Keratinocyte (primary cell): ENCODE measurements at regions not wholly inside any gene's neighbourhood (a gene's known extent, or its start where the extent isn't known, plus 50 kb on each side); places are given as distances from the start of the nearest gene placed in this dataset.

Experiments
- DNase-seq: peaks from one replicate; pipeline ENCODE4 v3.0.0-alpha.2; 2011; ENCODE audit warnings: low read depth, missing footprints, low spot score
- FAIRE-seq: peaks from 2 replicates; lab custom pipeline; 2011; peaks lifted over from hg19 to GRCh38; lab: Jason Lieb, UNC
- H2AFZ ChIP-seq: 2 replicates; pipeline ENCODE4 v1.6.0; 2012; ENCODE audit warnings: low read length, control low read depth, inconsistent platforms; ENCODE audit not compliant: control insufficient read depth
- H3K27ac ChIP-seq: 2 replicates; pipeline ENCODE4 v1.5.1; 2011; ENCODE audit warnings: low read length; ENCODE audit not compliant: control insufficient read depth, insufficient read depth
- H3K27me3 ChIP-seq: 3 replicates; pipeline ENCODE4 v1.6.0; 2011; ENCODE audit warnings: low read length; ENCODE audit not compliant: control insufficient read depth, insufficient read depth; ENCODE audit errors: extremely low read depth
- H3K36me3 ChIP-seq, 2 experiments: 2 replicates in 1 of 2; 3 replicates in 1 of 2; pipeline ENCODE4 v1.5.1; 2011; ENCODE audit warnings: low read length in 2 of 2, mild to moderate bottlenecking in 1 of 2; ENCODE audit not compliant: control insufficient read depth in 2 of 2, insufficient read depth in 2 of 2; ENCODE audit errors: extremely low read depth in 1 of 2
- H3K4me1 ChIP-seq: 3 replicates; pipeline ENCODE4 v1.5.1; 2011; ENCODE audit warnings: low read length; ENCODE audit not compliant: control insufficient read depth, insufficient read depth; ENCODE audit errors: extremely low read depth
- H3K4me2 ChIP-seq: 3 replicates; pipeline ENCODE4 v1.6.0; 2011; ENCODE audit warnings: low read depth, low read length; ENCODE audit not compliant: control insufficient read depth, insufficient read depth; ENCODE audit errors: extremely low read depth
- H3K4me3 ChIP-seq, 3 experiments: fragments of 200-600 bp in 1 of 3; sonication (generic) in 1 of 3; 2 replicates in 2 of 3; 3 replicates in 1 of 3; pipeline ENCODE4 v1.5.1; 2011 to 2016; ENCODE audit warnings: low read length in 3 of 3, mild to moderate bottlenecking in 3 of 3, control low read depth in 2 of 3, inconsistent platforms in 1 of 3, low read depth in 1 of 3, mixed read lengths in 1 of 3, mixed run types in 1 of 3, moderate library complexity in 1 of 3; ENCODE audit not compliant: control insufficient read depth in 2 of 3, insufficient read depth in 2 of 3; ENCODE audit errors: extremely low read depth in 1 of 3
- H3K79me2 ChIP-seq: 2 replicates; pipeline ENCODE4 v1.6.0; 2012; ENCODE audit warnings: low read length; ENCODE audit not compliant: control insufficient read depth, insufficient read depth
- H3K9ac ChIP-seq: 3 replicates; pipeline ENCODE4 v1.6.0; 2011; ENCODE audit warnings: low read length; ENCODE audit not compliant: control insufficient read depth, insufficient read depth; ENCODE audit errors: extremely low read depth
- H3K9me1 ChIP-seq: 3 replicates; pipeline ENCODE4 v1.6.0; 2011; ENCODE audit warnings: low read length; ENCODE audit not compliant: control insufficient read depth, insufficient read depth; ENCODE audit errors: extremely low read depth
- H3K9me3 ChIP-seq: 2 replicates; pipeline ENCODE4 v1.5.1; 2012; ENCODE audit warnings: low read depth, low read length; ENCODE audit not compliant: control insufficient read depth
- H4K20me1 ChIP-seq: 3 replicates; pipeline ENCODE4 v1.6.0; 2011; ENCODE audit warnings: low read length; ENCODE audit not compliant: control insufficient read depth, insufficient read depth; ENCODE audit errors: extremely low read depth
- CTCF ChIP-seq, 3 experiments: IDR thresholded peaks in 1 of 3; conservative IDR thresholded peaks in 1 of 3; optimal IDR thresholded peaks in 1 of 3; 2 replicates in 2 of 3; 3 replicates in 1 of 3; pipeline versions ENCODE3 to v1.5.1; 2011; ENCODE audit warnings: low read length in 3 of 3, mild to moderate bottlenecking in 3 of 3, moderate library complexity in 2 of 3, control low read depth in 1 of 3, inconsistent platforms in 1 of 3; ENCODE audit not compliant: insufficient read depth in 2 of 3; ENCODE audit errors: extremely low read depth in 1 of 3
- EZH2 ChIP-seq: IDR thresholded peaks from one replicate; pipeline ENCODE4 v1.6.1; 2012; ENCODE audit warnings: inconsistent platforms, mild to moderate bottlenecking, low read length, moderate library complexity
- dilution Hi-C: fragments of 300-500 bp; cut with MboI; formaldehyde crosslinking; loops from one replicate; pipeline ENCODE4 v1.7.0; 2020; ENCODE audit warnings: low sequenced_read_pairs; ENCODE audit not compliant: extremely low pct_ligation_motif_present

GRCh38 chr4:179437962-179438361 lies 1995.7 kb upstream of the AGA start:
- Histone ChIP-seq H4K20me1 (no peaks in the 10 kb centered on the region), H3K27ac (no peak overlapping the region), H3K27me3 (no peaks in the 10 kb centered on the region), H3K36me3 (no peaks in the 10 kb centered on the region), H3K9ac (no peak overlapping the region), H3K9me1 (no peaks in the 10 kb centered on the region), H3K79me2 (no peaks in the 10 kb centered on the region), H3K4me3 (no peak overlapping the region), H3K4me1 (no peaks in the 10 kb centered on the region), H3K9me3 (peaks cover 2% of the 10 kb centered on the region), H2AFZ (no peak overlapping the region), H3K4me2 (no peak overlapping the region)
- FAIRE-seq (no peak), DNase-seq (no peak)
- TF ChIP-seq EZH2, result no peak
- TF ChIP-seq CTCF (optimal IDR thresholded peaks at IDR 0.05 in 1 of 3, IDR thresholded peaks at IDR 0.05 in 1 of 3, conservative IDR thresholded peaks at IDR 0.05 in 1 of 3; ENCODE audit: extremely low read depth in 1 of 3, insufficient read depth in 2 of 3, low read length in 3 of 3), result no peak
- dilution Hi-C loops, result no loop called here

- H2AFZ ChIP-seq, result no peak overlapping the region
- FAIRE-seq (no peak), DNase-seq (no peak)
- no peaks in the 10 kb centered on the region for H3K27me3 ChIP-seq
- TF ChIP-seq CTCF (optimal IDR thresholded peaks at IDR 0.05 in 1 of 3, IDR thresholded peaks at IDR 0.05 in 1 of 3, conservative IDR thresholded peaks at IDR 0.05 in 1 of 3; ENCODE audit: extremely low read depth in 1 of 3, insufficient read depth in 2 of 3, low read length in 3 of 3) (no peak), EZH2 (no peak)
- H3K27ac ChIP-seq, result no peak overlapping the region
- H3K79me2 ChIP-seq, result no peaks in the 10 kb centered on the region
- dilution Hi-C loops, result no loop called here
- H3K4me3 ChIP-seq, result no peak overlapping the region
- no peaks in the 10 kb centered on the region for H4K20me1 ChIP-seq
- H3K9me3 ChIP-seq, result peaks cover 2% of the 10 kb centered on the region
- no peak overlapping the region for H3K4me2 ChIP-seq
- no peak overlapping the region for H3K9ac ChIP-seq
- no peaks in the 10 kb centered on the region for H3K36me3 ChIP-seq
- H3K4me1 ChIP-seq, result no peaks in the 10 kb centered on the region
- H3K9me1 ChIP-seq, result no peaks in the 10 kb centered on the region
Measured at GRCh38 chr4:179441596-179441995, 1999.4 kb upstream of the AGA start.
